Globus pallidus (tissue), 1 donor: ENCODE measurements at regions not wholly inside any gene's neighbourhood (a gene's known extent, or its start where the extent isn't known, plus 50 kb on each side); places are given as distances from the start of the nearest gene placed in this dataset.
"Not testable (repeated sequence)": the region's sequence is repeated elsewhere in the genome, so short reads cannot be mapped to it uniquely, and the experiment has no call there.

Experiments
- DNase-seq: peaks from one replicate; pipeline ENCODE4 v3.0.0-alpha.2; 2015; ENCODE audit warnings: low spot score

DNA sequence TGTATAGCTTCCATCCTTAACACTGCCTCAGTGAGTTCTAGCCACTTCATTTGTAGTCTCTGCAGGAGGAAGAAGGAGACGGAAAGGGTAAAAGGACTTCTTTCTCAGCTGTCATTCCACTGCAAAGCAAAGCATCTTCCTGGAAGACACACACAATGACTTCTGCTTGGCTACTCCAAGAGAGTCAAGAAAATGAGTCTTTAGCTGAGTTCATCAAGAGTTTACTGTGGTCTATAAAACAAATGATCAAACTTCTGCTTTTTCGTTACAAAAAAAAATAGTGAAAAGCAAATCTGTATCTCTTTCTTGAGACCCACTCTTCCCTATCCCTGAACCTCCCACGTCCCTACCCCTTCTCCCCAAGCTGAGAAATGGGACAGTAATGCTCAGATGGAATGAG, 205.0 kb upstream of the AHR start:
- DNase-seq: no peak

DNA sequence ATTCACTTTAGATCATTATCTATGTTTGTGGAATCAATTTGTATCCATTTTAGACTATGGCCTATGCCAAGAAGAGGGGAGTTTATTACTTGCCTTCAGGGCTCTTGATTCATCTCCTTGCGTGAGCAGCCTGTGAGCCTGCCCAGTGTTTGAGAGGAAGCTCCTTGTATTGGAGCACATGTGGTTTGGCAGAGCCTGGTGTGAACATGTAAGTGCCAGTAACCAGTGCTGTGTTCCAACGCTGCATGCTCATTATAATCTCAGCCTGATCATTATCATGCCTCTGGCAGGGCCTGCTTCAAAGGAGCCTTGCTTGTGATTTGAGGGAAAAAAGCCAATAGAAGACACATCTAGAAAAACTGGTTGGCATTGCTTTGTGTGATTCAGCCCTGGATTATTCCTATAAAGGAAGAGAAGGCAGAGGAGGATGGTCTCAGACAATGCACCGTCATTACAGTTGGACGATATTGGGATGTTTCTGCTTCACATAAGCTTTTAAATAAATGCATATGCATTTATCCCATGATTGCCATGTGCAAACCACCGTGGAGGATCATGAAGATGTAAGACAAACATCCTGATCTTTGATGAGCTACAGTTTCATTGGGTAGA, 203.4 kb upstream of the AHR start:
- no peak for DNase-seq

DNA sequence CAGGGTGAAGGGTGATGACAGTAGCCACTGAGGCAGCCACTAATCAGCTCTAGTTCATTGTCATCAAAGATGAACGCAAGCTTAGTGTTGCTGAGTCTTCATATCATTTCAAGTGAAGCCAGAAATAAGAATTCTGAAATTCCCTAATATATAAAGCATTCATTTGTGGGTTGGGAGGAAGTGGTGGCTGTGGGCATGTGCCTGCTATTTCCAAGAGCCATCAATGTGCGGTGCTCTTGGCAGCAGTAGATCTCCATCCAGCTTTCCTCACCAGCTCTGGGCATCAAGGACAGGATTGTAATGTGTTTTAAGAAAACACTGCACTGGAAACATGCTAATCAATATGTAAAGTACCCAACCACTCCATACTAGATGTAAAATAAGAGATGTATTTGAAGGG, 202.5 kb upstream of the AHR start:
- peak; percentile 15 for DNase-seq

DNA sequence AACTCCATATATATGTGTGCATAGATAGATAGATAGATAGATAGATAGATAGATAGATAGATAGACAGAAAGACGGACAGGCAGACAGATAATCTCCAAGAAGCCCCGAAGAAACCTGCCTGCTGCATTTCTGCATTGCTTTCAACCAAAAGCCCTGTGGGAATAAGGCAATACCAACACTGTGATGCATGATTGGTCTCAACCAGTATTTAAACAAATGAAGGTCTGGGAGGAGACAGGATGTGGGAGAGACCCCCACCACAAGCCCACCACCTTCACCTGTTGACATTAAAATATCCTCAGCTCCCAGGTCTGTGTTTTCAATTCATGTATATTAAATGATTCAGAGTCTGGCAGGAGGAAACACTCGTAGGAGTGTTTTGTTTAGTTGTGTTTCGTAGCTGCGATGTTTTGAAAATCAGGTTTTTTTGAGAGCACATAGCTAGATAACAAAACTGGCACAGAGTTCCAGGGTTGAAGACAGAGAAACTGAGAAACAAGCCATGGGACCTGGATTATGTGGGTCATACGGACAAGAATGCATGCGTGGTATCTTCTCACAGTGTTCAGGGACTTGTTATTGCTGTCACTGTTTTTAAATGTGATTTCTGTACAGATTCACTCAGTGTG, 200.7 kb upstream of the AHR start:
- no peak for DNase-seq

DNA sequence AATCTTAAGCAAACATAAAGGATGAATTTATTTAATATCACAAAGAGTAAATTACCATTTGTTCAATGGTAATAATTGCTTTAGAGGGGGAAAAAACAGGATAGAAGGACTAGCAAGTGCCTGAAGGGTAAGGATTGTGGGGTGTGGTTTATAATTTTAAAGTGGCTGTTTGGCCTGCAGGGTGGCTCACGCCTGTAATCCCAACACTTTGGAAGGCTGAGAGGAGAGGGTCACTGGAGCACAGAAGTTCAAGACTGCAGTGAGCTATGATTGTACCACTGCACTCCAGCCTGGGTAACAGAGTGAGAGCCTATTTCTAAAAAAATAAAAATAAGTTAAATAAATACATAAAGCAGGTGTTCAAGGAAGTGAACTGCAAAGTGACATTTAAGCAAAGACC, 199.9 kb upstream of the AHR start:
- no peak for DNase-seq

DNA sequence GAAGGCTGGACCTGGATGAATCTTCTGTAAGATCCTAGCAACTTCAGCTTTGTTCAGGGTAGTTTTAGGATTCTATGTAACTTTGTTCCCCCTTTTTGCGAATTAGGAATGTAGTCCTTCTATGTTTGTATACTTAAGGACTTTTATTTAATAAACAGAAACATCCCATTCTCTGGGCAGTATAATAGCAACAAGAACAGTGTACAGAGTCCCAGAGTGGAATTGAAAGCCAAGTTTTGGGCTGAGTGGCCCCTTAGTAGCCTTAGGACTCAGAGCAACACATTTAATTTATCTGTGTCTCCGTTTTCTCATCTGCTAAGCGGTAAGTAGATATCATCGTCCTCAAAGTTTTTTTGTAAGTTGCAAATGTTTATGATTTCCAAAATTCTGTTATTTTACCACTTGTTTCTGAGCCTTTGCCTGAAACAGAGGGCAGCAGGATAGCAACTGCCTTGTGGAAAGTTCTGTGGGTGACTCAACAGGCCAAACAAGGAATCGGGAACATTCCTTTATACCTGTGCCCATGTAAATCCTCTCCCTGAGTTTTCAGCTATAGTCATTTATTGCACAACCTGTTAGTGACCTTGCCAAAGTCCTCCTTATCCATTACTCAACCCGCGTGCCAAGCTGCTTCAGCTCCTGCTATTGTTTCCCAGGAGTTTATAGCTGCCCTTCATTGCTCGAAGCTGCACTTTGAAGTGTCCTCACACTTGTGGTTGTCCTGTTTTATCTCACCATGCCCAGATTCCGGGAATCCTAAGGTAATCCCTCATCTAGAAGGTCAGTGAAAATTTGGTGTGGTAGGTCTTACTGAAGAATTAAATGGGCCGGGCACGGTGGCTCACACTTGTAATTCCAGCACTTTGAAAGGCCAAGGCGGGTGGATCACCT, 199.1 kb upstream of the AHR start:
- no peak for DNase-seq

DNA sequence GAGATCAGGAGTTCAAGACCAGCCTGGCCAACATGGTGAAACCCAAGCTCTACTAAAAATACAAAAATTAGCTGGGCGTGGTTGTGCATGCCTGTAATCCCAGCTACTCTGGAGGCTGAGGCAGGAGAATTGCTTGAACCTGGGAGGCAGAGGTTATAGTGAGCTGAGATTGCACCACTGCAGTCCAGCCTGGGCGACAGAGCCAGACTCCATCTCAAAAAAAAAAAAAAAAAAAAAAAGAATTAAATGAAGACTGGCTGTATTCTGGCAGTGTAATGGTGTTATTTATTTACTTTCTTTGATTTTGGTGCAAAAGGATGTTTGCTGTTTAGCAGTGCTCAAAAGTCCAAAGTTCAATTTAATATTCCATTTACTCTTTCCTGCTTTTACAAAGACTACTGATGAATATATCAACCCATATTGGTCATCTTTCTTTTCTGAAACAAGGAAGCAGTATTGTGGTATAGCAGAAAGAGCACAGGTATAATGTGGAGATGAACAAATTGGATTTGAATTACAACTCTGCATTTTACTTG, 198.4 kb upstream of the AHR start:
- DNase-seq: not testable (repeated sequence)

DNA sequence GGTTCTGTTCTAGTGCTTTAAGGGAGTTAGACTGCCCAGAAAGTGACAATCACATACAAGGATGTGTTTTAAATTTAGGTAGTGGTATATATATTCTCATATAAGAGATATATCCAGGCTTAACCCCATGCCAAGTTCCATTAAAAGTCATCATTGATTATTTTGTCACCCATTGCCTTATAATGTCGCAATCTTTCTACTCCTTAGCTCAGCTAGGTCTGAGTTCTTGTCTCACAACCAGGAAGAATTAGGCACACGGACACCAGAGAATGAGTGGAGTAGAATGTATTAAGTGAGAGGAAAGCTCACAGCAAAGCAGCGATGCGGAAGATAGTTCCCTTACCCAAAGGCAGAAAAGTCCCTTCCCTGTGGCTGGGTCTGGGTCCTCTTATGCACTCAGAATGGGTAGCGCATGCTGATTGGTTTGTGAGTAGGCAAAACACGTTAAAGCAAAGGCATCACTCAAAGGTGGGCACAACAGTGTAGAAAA, 197.2 kb upstream of the AHR start:
- no peak for DNase-seq

DNA sequence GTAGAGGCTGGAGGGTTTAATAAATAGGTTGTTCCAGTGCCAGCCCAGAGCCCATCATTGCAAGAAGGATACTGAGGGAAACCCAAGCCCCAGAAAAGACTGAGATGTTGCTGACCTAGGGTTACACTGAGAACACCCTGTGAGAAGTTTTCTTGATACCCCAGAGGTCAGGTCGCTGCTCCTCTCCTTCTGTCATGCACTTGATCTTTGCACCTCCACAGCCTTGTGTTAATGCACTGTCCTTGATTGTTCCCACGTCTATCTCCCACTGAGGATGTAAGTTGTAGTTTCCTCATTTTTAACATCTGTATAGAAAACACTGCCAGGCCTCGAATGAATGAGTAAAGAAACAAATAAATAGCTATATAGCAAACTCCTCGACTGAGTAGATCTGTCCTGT, 195.3 kb upstream of the AHR start:
- no peak for DNase-seq

DNA sequence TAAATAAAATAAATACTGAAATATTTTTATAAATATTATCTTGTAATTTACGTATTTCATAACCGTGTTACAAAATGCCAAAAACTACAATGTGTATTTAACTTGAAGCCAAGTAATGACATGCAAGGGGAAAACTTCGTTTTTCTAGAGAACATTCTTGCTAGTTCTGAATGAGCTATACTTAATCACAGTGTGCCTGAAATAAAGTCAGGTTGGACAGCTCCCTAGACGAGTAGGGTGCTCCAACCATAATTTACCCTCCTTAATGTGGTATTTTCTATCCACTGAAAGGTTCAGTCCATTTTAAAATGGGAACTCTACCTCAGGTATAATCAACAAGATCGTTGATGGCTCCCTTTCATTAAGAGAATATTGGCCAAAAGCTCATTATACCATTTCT, 194.5 kb upstream of the AHR start:
- no peak for DNase-seq

DNA sequence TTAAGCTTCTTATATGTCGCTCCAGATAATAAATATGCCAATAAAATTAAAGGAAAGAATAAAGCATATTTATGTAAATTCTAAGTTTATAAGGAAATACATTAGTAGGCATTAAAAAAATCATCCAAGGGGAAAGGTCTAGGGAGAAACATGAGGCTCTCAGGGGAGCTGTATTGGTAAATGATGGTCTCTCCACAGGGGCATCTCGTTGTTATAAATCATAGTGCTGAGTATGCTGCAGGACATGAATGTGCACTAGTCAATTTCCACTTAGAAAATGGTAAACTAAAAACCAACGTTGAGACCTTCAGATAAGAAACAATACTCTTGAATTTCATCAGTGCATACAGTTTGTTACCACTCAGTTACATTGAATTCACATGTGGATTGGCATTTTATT, 194.0 kb upstream of the AHR start:
- DNase-seq: no peak

DNA sequence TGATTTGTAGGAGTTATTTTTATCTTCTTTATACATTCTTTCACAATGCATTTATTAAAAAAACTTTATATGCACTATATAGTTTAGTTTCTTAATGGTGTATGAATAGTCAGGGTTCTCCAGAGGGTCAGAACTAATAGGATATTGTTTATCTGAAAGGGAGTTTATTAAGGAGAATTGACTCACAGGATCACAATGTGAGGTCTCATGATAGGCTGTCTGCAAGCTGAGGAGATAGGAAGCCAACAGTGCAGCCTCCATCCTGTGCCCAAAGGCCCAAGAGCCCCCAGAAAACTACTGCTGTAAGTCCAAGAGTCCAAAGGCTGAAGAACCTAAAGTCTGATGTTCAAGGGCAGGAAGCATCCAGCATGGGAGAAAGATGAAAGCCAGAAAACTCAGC, 192.8 kb upstream of the AHR start:
- DNase-seq: no peak

DNA sequence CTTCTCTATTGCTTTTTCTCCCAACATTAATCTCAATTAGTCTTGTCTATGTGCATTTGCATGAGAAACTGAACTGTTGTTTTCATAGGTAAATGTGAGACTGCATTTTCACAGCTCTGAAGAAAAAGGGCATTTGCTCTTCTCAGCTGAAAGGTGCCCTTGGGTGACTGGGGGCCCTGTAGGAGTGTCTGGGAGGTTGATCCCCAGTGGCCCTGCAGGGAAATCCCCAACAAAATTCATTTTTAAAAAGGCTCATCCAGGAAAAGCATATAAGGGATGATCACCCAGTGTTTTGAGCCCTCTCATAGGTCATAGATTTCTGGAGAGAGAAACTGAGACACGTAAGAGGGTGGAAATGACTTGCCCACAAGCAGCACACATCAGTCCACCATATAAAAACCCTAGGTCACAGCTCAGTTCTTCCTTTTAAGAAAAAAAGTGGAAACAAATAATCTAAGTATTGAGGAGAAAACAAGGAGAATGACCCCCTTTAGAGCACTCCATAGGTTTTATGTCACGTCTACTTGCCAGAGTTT, 190.3 kb upstream of the AHR start:
- DNase-seq: no peak

DNA sequence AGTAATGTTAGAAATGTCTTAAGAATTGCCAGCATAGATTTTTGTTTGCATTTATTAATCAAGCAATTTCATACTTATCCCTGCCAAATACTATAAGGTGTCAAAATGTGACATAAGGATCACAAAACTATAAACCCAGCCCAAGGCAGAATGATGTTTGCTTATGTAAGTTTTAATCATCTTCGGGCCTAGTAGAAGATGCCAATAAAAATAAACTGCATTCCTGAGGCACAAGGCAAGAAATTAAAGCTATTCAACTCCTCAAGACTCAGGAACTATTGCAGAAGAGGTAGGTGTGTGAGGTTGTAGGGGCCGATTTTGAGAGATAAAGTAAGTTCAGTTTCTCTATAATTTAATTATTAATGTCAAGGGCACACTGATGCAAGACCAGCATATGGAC, 189.4 kb upstream of the AHR start:
- DNase-seq: no peak

DNA sequence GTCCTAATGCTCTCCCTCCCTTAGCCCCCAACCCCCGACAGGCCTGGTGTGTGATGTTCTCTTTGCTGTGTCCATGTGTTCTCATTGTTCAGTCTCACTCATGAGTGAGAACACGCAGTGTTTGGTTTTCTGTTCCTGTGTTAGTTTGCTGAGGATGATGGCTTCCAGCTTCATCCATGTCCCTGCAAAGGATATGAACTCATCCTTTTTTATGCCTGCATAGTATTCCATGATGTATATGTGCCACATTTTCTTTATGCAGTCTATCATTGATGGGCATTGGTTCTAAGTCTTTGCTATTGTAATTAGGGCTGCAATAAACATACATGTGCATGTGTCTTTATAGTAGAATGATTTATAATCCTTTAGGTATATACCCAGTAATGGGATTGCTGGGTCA, 184.7 kb upstream of the AHR start:
- not testable (repeated sequence) for DNase-seq

DNA sequence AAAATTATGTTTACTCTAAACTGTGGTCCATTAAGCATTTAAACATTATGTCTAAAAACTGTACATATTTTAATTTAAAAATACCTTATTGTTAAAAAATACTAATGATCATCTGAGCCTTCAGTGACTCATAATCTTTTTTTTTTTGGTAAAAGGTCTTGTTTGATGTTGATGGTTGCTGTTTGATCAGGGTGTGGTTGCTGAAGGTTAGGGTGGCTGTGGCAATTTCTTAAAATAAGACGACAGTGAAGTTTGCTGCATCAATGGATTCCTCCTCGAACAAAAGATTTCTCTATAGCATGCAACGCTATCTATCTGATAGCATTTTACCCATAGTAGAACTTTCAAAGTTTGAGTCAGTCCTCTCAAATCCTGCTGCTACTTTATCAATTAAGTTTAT, 180.0 kb upstream of the AHR start:
- DNase-seq: no peak

DNA sequence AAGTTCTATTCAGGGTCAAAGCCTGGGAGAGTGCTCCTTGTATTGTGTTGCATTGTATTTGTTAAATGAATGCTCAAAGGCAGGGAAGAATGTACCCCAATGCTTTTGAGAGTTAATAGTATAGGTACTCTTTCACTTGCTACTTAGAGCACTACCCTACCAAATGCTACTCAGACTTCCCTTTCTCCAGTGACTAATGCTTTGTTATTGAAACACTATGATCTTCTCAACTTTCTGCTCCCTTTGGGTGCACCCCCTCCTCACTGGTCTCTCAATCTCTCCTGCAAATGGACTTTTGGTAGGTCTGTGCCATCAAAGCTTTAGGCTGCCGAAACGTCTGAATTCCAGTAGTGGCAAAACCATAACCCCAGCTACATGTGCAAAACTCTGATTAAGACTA, 177.7 kb upstream of the AHR start:
- no peak for DNase-seq

DNA sequence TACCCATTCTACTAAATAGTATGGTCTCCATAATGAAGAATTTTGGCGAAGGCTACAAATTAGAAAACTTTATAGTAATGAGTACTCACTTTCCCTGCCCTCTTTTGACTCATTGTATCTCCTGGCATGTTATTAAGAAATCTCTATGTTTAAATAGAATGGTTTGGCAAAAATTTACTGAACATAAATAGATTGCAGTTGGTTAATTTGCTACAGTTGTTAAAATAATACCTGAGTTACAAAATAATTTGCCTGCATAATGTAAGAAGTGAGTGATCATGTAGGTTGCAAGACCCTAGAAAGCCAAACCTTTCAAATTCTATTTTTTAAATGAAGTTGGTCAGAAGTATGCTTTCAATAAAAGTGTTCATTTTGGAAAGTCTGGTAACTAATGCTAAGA, 176.8 kb upstream of the AHR start:
- no peak for DNase-seq

DNA sequence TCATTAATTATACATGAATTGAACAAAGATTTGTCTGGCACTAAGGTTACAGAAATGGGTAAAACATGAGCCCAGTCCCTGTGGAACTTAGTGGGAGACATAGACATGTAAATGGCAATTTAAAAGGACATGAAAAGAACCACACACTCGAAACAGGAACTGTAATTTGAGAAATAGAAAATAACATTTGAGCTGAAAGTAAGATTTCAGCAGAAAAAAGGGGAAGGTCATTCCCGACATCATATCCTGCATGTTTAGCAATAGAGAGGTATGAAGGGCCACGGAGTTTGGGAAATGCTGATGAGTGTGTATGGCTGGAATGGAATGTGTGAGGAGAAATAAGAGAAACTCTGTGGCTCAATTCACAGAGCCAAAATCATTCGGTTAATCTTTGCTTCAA, 175.4 kb upstream of the AHR start:
- peak; percentile 22 for DNase-seq

DNA sequence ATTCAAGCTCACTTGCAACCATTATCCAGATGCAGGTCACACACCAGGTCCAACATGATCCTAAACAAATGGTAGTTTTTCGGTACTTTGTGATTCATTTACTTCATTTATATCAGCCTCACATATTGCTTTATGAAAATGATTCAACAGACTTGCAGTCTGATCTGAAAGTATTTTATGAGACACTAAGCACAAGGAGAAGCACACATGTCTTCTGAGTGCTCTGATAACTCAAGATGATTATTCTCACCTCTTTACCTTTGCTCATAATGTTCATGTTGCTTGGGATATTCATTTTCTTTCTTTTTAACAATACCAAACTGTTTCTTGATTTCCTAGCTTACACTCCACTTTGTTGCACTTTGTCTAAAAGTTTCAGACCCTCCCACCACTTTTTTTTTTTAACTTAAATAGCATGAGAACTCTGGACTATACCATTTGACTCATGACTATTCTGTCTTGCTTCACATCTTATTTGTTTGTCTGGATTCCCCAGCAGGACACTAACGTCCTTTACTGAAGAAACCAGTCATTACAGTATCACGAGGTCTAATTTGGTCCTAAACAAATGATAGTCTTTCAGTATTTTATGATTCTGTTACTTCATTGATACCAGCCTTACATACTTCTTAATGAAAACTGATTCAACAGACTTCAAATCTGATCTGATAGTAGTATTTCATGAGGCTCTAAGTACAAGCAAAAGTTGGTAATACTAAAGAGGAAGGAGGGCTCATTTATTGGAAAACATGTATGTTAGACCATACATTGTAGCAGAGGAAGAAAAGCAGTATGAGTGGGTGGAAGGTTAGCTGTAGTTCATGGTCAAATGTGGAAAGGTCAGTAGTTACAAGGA, 171.8 kb upstream of the AHR start:
- no peak for DNase-seq

DNA sequence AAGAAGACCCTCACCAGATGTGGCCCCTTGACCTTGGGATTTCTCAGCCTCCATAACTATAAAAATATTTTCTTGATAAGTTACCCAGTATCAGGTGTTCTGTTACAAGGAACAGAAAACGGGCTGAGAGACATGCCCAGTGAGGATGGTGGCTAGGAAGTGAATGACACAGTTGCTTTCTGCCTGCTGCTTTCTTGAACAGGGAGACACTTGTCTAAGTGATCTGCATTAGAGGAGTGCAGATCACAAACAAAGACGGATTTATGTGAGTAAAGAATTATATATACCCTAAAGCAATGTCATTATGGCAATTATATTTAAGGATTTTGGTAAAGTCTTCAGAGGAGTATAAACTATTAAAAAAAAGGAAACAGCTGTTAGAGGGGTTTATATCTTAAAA, 169.2 kb upstream of the AHR start:
- no peak for DNase-seq
